Keratinocyte (primary cell): ENCODE measurements at regions not wholly inside any gene's neighbourhood (a gene's known extent, or its start where the extent isn't known, plus 50 kb on each side); places are given as distances from the start of the nearest gene placed in this dataset.

Experiments
- DNase-seq: peaks from one replicate; pipeline ENCODE4 v3.0.0-alpha.2; 2011; ENCODE audit warnings: low read depth, missing footprints, low spot score
- FAIRE-seq: peaks from 2 replicates; lab custom pipeline; 2011; peaks lifted over from hg19 to GRCh38; lab: Jason Lieb, UNC
- H2AFZ ChIP-seq: 2 replicates; pipeline ENCODE4 v1.6.0; 2012; ENCODE audit warnings: low read length, control low read depth, inconsistent platforms; ENCODE audit not compliant: control insufficient read depth
- H3K27ac ChIP-seq: 2 replicates; pipeline ENCODE4 v1.5.1; 2011; ENCODE audit warnings: low read length; ENCODE audit not compliant: control insufficient read depth, insufficient read depth
- H3K27me3 ChIP-seq: 3 replicates; pipeline ENCODE4 v1.6.0; 2011; ENCODE audit warnings: low read length; ENCODE audit not compliant: control insufficient read depth, insufficient read depth; ENCODE audit errors: extremely low read depth
- H3K36me3 ChIP-seq, 2 experiments: 2 replicates in 1 of 2; 3 replicates in 1 of 2; pipeline ENCODE4 v1.5.1; 2011; ENCODE audit warnings: low read length in 2 of 2, mild to moderate bottlenecking in 1 of 2; ENCODE audit not compliant: control insufficient read depth in 2 of 2, insufficient read depth in 2 of 2; ENCODE audit errors: extremely low read depth in 1 of 2
- H3K4me1 ChIP-seq: 3 replicates; pipeline ENCODE4 v1.5.1; 2011; ENCODE audit warnings: low read length; ENCODE audit not compliant: control insufficient read depth, insufficient read depth; ENCODE audit errors: extremely low read depth
- H3K4me2 ChIP-seq: 3 replicates; pipeline ENCODE4 v1.6.0; 2011; ENCODE audit warnings: low read depth, low read length; ENCODE audit not compliant: control insufficient read depth, insufficient read depth; ENCODE audit errors: extremely low read depth
- H3K4me3 ChIP-seq, 3 experiments: fragments of 200-600 bp in 1 of 3; sonication (generic) in 1 of 3; 2 replicates in 2 of 3; 3 replicates in 1 of 3; pipeline ENCODE4 v1.5.1; 2011 to 2016; ENCODE audit warnings: low read length in 3 of 3, mild to moderate bottlenecking in 3 of 3, control low read depth in 2 of 3, inconsistent platforms in 1 of 3, low read depth in 1 of 3, mixed read lengths in 1 of 3, mixed run types in 1 of 3, moderate library complexity in 1 of 3; ENCODE audit not compliant: control insufficient read depth in 2 of 3, insufficient read depth in 2 of 3; ENCODE audit errors: extremely low read depth in 1 of 3
- H3K79me2 ChIP-seq: 2 replicates; pipeline ENCODE4 v1.6.0; 2012; ENCODE audit warnings: low read length; ENCODE audit not compliant: control insufficient read depth, insufficient read depth
- H3K9ac ChIP-seq: 3 replicates; pipeline ENCODE4 v1.6.0; 2011; ENCODE audit warnings: low read length; ENCODE audit not compliant: control insufficient read depth, insufficient read depth; ENCODE audit errors: extremely low read depth
- H3K9me1 ChIP-seq: 3 replicates; pipeline ENCODE4 v1.6.0; 2011; ENCODE audit warnings: low read length; ENCODE audit not compliant: control insufficient read depth, insufficient read depth; ENCODE audit errors: extremely low read depth
- H3K9me3 ChIP-seq: 2 replicates; pipeline ENCODE4 v1.5.1; 2012; ENCODE audit warnings: low read depth, low read length; ENCODE audit not compliant: control insufficient read depth
- H4K20me1 ChIP-seq: 3 replicates; pipeline ENCODE4 v1.6.0; 2011; ENCODE audit warnings: low read length; ENCODE audit not compliant: control insufficient read depth, insufficient read depth; ENCODE audit errors: extremely low read depth
- CTCF ChIP-seq, 3 experiments: IDR thresholded peaks in 1 of 3; conservative IDR thresholded peaks in 1 of 3; optimal IDR thresholded peaks in 1 of 3; 2 replicates in 2 of 3; 3 replicates in 1 of 3; pipeline versions ENCODE3 to v1.5.1; 2011; ENCODE audit warnings: low read length in 3 of 3, mild to moderate bottlenecking in 3 of 3, moderate library complexity in 2 of 3, control low read depth in 1 of 3, inconsistent platforms in 1 of 3; ENCODE audit not compliant: insufficient read depth in 2 of 3; ENCODE audit errors: extremely low read depth in 1 of 3
- EZH2 ChIP-seq: IDR thresholded peaks from one replicate; pipeline ENCODE4 v1.6.1; 2012; ENCODE audit warnings: inconsistent platforms, mild to moderate bottlenecking, low read length, moderate library complexity
- dilution Hi-C: fragments of 300-500 bp; cut with MboI; formaldehyde crosslinking; loops from one replicate; pipeline ENCODE4 v1.7.0; 2020; ENCODE audit warnings: low sequenced_read_pairs; ENCODE audit not compliant: extremely low pct_ligation_motif_present

- Histone ChIP-seq H3K79me2 (no peaks in the 10 kb centered on the region), H3K9me3 (peaks cover 26% of the 10 kb centered on the region), H3K4me1 (no peaks in the 10 kb centered on the region), H3K9me1 (no peaks in the 10 kb centered on the region), H2AFZ (no peak overlapping the region), H3K9ac (no peak overlapping the region), H3K4me3 (no peak overlapping the region), H3K36me3 (no peaks in the 10 kb centered on the region), H4K20me1 (no peaks in the 10 kb centered on the region), H3K4me2 (no peak overlapping the region), H3K27me3 (no peaks in the 10 kb centered on the region), H3K27ac (no peak overlapping the region)
- no peak for TF ChIP-seq CTCF (optimal IDR thresholded peaks at IDR 0.05 in 1 of 3, IDR thresholded peaks at IDR 0.05 in 1 of 3, conservative IDR thresholded peaks at IDR 0.05 in 1 of 3; ENCODE audit: extremely low read depth in 1 of 3, insufficient read depth in 2 of 3, low read length in 3 of 3)
- no peak for TF ChIP-seq EZH2
- dilution Hi-C loops: no loop called here
- DNase-seq (no peak), FAIRE-seq (no peak)
These were observed 1183.6 kb downstream of the BRD1 start for GRCh38 chr22:48644108-48644507.

GRCh38 chr22:48643066-48643731 is 1184.5 kb downstream of the BRD1 start:
- Histone ChIP-seq H3K9ac (no peak overlapping the region), H3K79me2 (no peaks in the 10 kb centered on the region), H3K27me3 (no peaks in the 10 kb centered on the region), H3K9me3 (peaks cover 23% of the 10 kb centered on the region), H3K4me3 (no peak overlapping the region), H4K20me1 (no peaks in the 10 kb centered on the region), H2AFZ (no peak overlapping the region), H3K27ac (no peak overlapping the region), H3K9me1 (no peaks in the 10 kb centered on the region), H3K36me3 (no peaks in the 10 kb centered on the region), H3K4me1 (no peaks in the 10 kb centered on the region), H3K4me2 (no peak overlapping the region)
- dilution Hi-C loops: no loop called here
- FAIRE-seq: no peak
- no peak for TF ChIP-seq CTCF (optimal IDR thresholded peaks at IDR 0.05 in 1 of 3, IDR thresholded peaks at IDR 0.05 in 1 of 3, conservative IDR thresholded peaks at IDR 0.05 in 1 of 3; ENCODE audit: extremely low read depth in 1 of 3, insufficient read depth in 2 of 3, low read length in 3 of 3)
- no peak for TF ChIP-seq EZH2
- no peak for DNase-seq
